Naive thymus-derived CD4-positive, alpha-beta T cell (primary cell): ENCODE measurements at regions not wholly inside any gene's neighbourhood (a gene's known extent, or its start where the extent isn't known, plus 50 kb on each side); places are given as distances from the start of the nearest gene placed in this dataset.

Source experiments
- ATAC-seq: fragments of 150-1000 bp; cut with Tn5 transposase; 2 replicates; pipeline ENCODE4 v1.10.0; 2021; ENCODE audit warnings: mild to moderate bottlenecking, moderate library complexity
- CTCF ChIA-PET: fragments of 350-600 bp; sonication (Branson Sonifier 250); formaldehyde crosslinking; loops from one replicate; lab custom pipeline; 2021; ENCODE audit warnings: antibody characterized with exemption; lab: Charles Lee
- POLR2A ChIA-PET: fragments of 350-600 bp; sonication (Branson Sonifier 250); formaldehyde crosslinking; loops from one replicate; lab custom pipeline; 2021; ENCODE audit warnings: antibody characterized with exemption, inconsistent platforms; lab: Charles Lee
- DNase-seq, 9 donors: peaks; one replicate each; pipeline versions ENCODE4 v3.0.0 to v3.0.0-alpha.2; 2020 to 2022; ENCODE audit warnings: mixed read lengths in 1 of 9
- H3K27ac ChIP-seq: one replicate; pipeline ENCODE4 v1.7.0; 2013; ENCODE audit warnings: mild to moderate bottlenecking, low read depth, low read length, moderate library complexity
- H3K27me3 ChIP-seq, 2 donors: one replicate each; pipeline ENCODE4 v1.7.0; 2013; ENCODE audit warnings: low read length in 2 of 2, mild to moderate bottlenecking in 2 of 2, moderate library complexity in 2 of 2; ENCODE audit not compliant: control insufficient read depth in 2 of 2, insufficient read depth in 2 of 2
- H3K36me3 ChIP-seq, 3 experiments: 1 replicate in 2 of 3; 2 replicates in 1 of 3; pipeline ENCODE4 v1.7.0; 2013; ENCODE audit warnings: low read length in 3 of 3, mild to moderate bottlenecking in 3 of 3, moderate library complexity in 1 of 3; ENCODE audit not compliant: insufficient read depth in 3 of 3, control insufficient read depth in 2 of 3
- H3K4me1 ChIP-seq, 2 donors: one replicate each; pipeline ENCODE4 v1.7.0; 2013; ENCODE audit warnings: low read length in 2 of 2, mild to moderate bottlenecking in 2 of 2, moderate library complexity in 1 of 2; ENCODE audit not compliant: control insufficient read depth in 2 of 2, insufficient read depth in 2 of 2
- H3K4me3 ChIP-seq: 2 replicates; pipeline ENCODE4 v1.7.0; 2013; ENCODE audit warnings: mild to moderate bottlenecking, low read length
- H3K9me3 ChIP-seq, 3 experiments: 1 replicate in 2 of 3; 2 replicates in 1 of 3; pipeline ENCODE4 v1.7.0; 2013; ENCODE audit warnings: low read length in 3 of 3; ENCODE audit not compliant: control insufficient read depth in 2 of 3
- H3K27ac Mint-ChIP-seq, 9 donors: one replicate each; pipeline ENCODE4 v1.8.0; 2020 to 2022; ENCODE audit warnings: mixed read lengths in 9 of 9, mild to moderate bottlenecking in 8 of 9, moderate library complexity in 5 of 9, inconsistent platforms in 2 of 9
- H3K27me3 Mint-ChIP-seq, 5 donors: one replicate each; pipeline ENCODE4 v1.8.0; 2021 to 2022; ENCODE audit warnings: mixed read lengths in 5 of 5, mild to moderate bottlenecking in 1 of 5
- H3K36me3 Mint-ChIP-seq, 5 donors: one replicate each; pipeline ENCODE4 v1.8.0; 2020 to 2022; ENCODE audit warnings: mixed read lengths in 5 of 5, mild to moderate bottlenecking in 3 of 5, inconsistent platforms in 1 of 5
- H3K4me1 Mint-ChIP-seq, 7 donors: one replicate each; pipeline ENCODE4 v1.8.0; 2020 to 2022; ENCODE audit warnings: mixed read lengths in 7 of 7, mild to moderate bottlenecking in 3 of 7, inconsistent platforms in 1 of 7
- H3K4me3 Mint-ChIP-seq, 10 donors: one replicate each; pipeline ENCODE4 v1.8.0; 2020 to 2022; ENCODE audit warnings: mild to moderate bottlenecking in 10 of 10, mixed read lengths in 10 of 10, moderate library complexity in 6 of 10, inconsistent platforms in 2 of 10
- H3K9me3 Mint-ChIP-seq, 11 donors: one replicate each; pipeline ENCODE4 v1.8.0; 2020 to 2022; ENCODE audit warnings: mixed read lengths in 11 of 11, mild to moderate bottlenecking in 4 of 11, inconsistent platforms in 1 of 11, moderate library complexity in 1 of 11
- intact Hi-C, 2 donors: fragments of 100-400 bp; cut with micrococcal nuclease; formaldehyde crosslinking; loops; one replicate each; pipeline ENCODE4 v1.15.1; 2023

DNA sequence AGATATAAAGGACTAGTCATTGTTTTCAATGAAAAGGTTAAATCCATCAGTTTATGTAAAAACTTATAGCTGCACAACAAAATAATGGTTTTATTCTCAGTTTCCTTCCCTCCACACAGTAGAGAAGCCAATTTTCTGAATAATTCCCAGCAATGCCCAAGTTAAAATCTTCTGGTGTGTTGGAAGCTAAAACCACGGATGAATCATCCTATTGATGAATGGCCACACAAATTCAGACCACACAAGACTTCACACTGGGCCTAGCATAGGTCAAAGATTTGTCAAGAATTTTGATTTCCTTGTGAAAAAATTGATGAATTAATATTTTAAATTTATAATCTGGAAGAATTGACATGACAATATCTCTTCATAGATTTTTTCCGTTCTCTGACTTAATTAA, 617.6 kb downstream of the INHBA start:
- ChIA-PET CTCF (no interaction called here), POLR2A (no interaction called here)
- Histone ChIP-seq H3K9me3 (no peaks in the 10 kb centered on the region), H3K27me3 (no peaks in the 10 kb centered on the region), H3K27ac (no peak overlapping the region), H3K4me1 (no peaks in the 10 kb centered on the region), H3K4me3 (no peak overlapping the region), H3K36me3 (no peaks in the 10 kb centered on the region)
- Mint-ChIP-seq H3K27me3 (no peaks in the 10 kb centered on the region), H3K9me3 (peaks cover 0 to 15% (median 3%) of the 10 kb centered on the region in 11 donors), H3K4me3 (no peak overlapping the region), H3K27ac (no peak overlapping the region), H3K4me1 (no peaks in the 10 kb centered on the region), H3K36me3 (no peaks in the 10 kb centered on the region)
- no peak for DNase-seq
- no peak for ATAC-seq
- intact Hi-C loops: no loop called here

DNA sequence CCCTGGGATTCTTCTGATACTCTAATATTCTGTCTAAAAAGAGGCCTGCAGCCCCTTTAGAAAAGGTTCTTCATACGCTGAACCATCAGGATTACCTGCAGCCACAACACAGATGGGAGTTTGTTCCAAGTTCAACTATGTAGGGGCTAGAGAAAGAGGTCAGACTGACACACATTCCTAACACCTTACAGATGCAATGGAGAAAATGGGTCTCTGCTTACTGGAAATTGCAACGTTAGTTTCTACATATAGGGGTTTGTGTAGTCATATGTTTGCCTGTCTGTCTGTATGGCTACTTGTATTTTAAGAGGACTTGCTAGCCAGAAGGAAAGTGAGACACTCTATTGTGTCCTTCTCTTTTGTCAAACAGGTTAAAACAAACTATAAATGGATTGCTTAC, 618.5 kb downstream of the INHBA start:
- Mint-ChIP-seq H3K4me3 (no peak overlapping the region), H3K9me3 (peaks cover 0 to 7% (median 2%) of the 10 kb centered on the region in 11 donors), H3K36me3 (no peaks in the 10 kb centered on the region), H3K27me3 (no peaks in the 10 kb centered on the region), H3K27ac (no peak overlapping the region), H3K4me1 (no peaks in the 10 kb centered on the region)
- no peaks in the 10 kb centered on the region for H3K27me3 ChIP-seq
- no peaks in the 10 kb centered on the region for H3K4me1 ChIP-seq
- no peak overlapping the region for H3K27ac ChIP-seq
- H3K4me3 ChIP-seq: no peak overlapping the region
- H3K9me3 ChIP-seq: no peaks in the 10 kb centered on the region
- no peak for ATAC-seq
- no peak for DNase-seq
- CTCF ChIA-PET: no interaction called here
- intact Hi-C loops: no loop called here
- no peaks in the 10 kb centered on the region for H3K36me3 ChIP-seq
- POLR2A ChIA-PET: no interaction called here

GRCh38 chr7:41069635-41070034, 633.3 kb downstream of the INHBA start:
- Mint-ChIP-seq H3K27me3 (no peaks in the 10 kb centered on the region), H3K4me3 (no peak overlapping the region), H3K9me3 (peaks cover 0 to 11% (median 0%) of the 10 kb centered on the region in 11 donors), H3K27ac (no peak overlapping the region), H3K4me1 (no peaks in the 10 kb centered on the region), H3K36me3 (no peaks in the 10 kb centered on the region)
- POLR2A ChIA-PET: no interaction called here
- CTCF ChIA-PET: no interaction called here
- H3K36me3 ChIP-seq: no peaks in the 10 kb centered on the region
- no peaks in the 10 kb centered on the region for H3K4me1 ChIP-seq
- H3K4me3 ChIP-seq: no peak overlapping the region
- intact Hi-C loops: no loop called here
- no peaks in the 10 kb centered on the region for H3K9me3 ChIP-seq
- H3K27ac ChIP-seq: no peak overlapping the region
- H3K27me3 ChIP-seq: no peaks in the 10 kb centered on the region
- ATAC-seq: no peak
- no peak for DNase-seq

GRCh38 chr7:41067576-41067975, 635.3 kb downstream of the INHBA start:
- Mint-ChIP-seq H3K4me3 (no peak overlapping the region), H3K36me3 (no peaks in the 10 kb centered on the region), H3K27ac (no peak overlapping the region), H3K9me3 (peaks cover 0 to 10% (median 0%) of the 10 kb centered on the region in 11 donors), H3K27me3 (no peaks in the 10 kb centered on the region), H3K4me1 (no peaks in the 10 kb centered on the region)
- H3K4me1 ChIP-seq: no peaks in the 10 kb centered on the region
- H3K27ac ChIP-seq: no peak overlapping the region
- ATAC-seq (no peak), DNase-seq (no peak)
- CTCF ChIA-PET: no interaction called here
- intact Hi-C loops: no loop called here
- no peaks in the 10 kb centered on the region for H3K27me3 ChIP-seq
- POLR2A ChIA-PET: no interaction called here
- no peaks in the 10 kb centered on the region for H3K9me3 ChIP-seq
- no peaks in the 10 kb centered on the region for H3K36me3 ChIP-seq
- H3K4me3 ChIP-seq: no peak overlapping the region

DNA sequence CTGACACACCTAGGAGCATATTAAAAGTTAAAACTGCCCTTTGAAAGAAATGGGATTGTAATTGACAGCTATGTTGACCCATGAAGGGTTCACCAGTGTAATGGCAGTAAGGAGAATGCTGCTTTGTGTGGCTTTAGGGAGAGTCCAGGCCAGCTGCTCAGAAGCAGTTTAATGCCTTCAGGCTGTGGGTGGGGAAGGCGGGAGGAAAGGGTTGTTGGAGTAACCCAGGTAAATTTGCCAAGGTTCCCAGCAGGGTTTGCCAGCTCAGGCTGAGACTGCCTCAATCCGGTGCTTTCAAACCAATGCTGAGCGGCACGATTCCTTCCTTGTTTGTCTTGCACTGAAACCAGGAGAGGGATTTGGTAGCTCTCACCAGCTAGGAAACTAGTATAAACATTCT, 637.2 kb downstream of the INHBA start:
- Histone ChIP-seq H3K27me3 (no peaks in the 10 kb centered on the region), H3K4me1 (no peaks in the 10 kb centered on the region), H3K36me3 (no peaks in the 10 kb centered on the region), H3K4me3 (no peak overlapping the region), H3K9me3 (no peaks in the 10 kb centered on the region), H3K27ac (no peak overlapping the region)
- H3K36me3 Mint-ChIP-seq: no peaks in the 10 kb centered on the region
- H3K4me3 Mint-ChIP-seq: no peak overlapping the region
- DNase-seq: no peak
- no peak for ATAC-seq
- CTCF ChIA-PET: no interaction called here
- H3K4me1 Mint-ChIP-seq: no peaks in the 10 kb centered on the region
- no peaks in the 10 kb centered on the region for H3K27me3 Mint-ChIP-seq
- H3K9me3 Mint-ChIP-seq: peaks cover 0 to 10% (median 0%) of the 10 kb centered on the region in 11 donors
- intact Hi-C loops: no loop called here
- POLR2A ChIA-PET: no interaction called here
- no peak overlapping the region for H3K27ac Mint-ChIP-seq

GRCh38 chr7:41063116-41063515, 639.8 kb downstream of the INHBA start:
- DNase-seq (no peak), ATAC-seq (no peak)
- Mint-ChIP-seq H3K9me3 (peaks cover 0 to 12% (median 2%) of the 10 kb centered on the region in 11 donors), H3K27ac (no peak overlapping the region), H3K36me3 (no peaks in the 10 kb centered on the region), H3K27me3 (no peaks in the 10 kb centered on the region), H3K4me1 (no peaks in the 10 kb centered on the region), H3K4me3 (no peak overlapping the region)
- H3K27me3 ChIP-seq: no peaks in the 10 kb centered on the region
- no peak overlapping the region for H3K27ac ChIP-seq
- intact Hi-C loops: no loop called here
- no peaks in the 10 kb centered on the region for H3K9me3 ChIP-seq
- H3K4me3 ChIP-seq: no peak overlapping the region
- H3K4me1 ChIP-seq: no peaks in the 10 kb centered on the region
- CTCF ChIA-PET: no interaction called here
- POLR2A ChIA-PET: no interaction called here
- H3K36me3 ChIP-seq: no peaks in the 10 kb centered on the region

- H3K9me3 Mint-ChIP-seq: peaks cover 3 to 19% (median 9%) of the 10 kb centered on the region in 11 donors
- no peak overlapping the region for H3K4me3 Mint-ChIP-seq
- H3K4me1 Mint-ChIP-seq: no peaks in the 10 kb centered on the region
- H3K36me3 Mint-ChIP-seq: no peaks in the 10 kb centered on the region
- Histone ChIP-seq H3K27me3 (no peaks in the 10 kb centered on the region), H3K27ac (no peak overlapping the region), H3K4me1 (no peaks in the 10 kb centered on the region), H3K4me3 (no peak overlapping the region), H3K36me3 (no peaks in the 10 kb centered on the region), H3K9me3 (no peaks in the 10 kb centered on the region)
- ATAC-seq (no peak), DNase-seq (no peak)
- CTCF ChIA-PET: no interaction called here
- no peak overlapping the region for H3K27ac Mint-ChIP-seq
- H3K27me3 Mint-ChIP-seq: no peaks in the 10 kb centered on the region
- POLR2A ChIA-PET: no interaction called here
- intact Hi-C loops: no loop called here
These were observed 642.1 kb downstream of the INHBA start for GRCh38 chr7:41060796-41061195.
